Activated T-cell treated with anti-CD3 and anti-CD28 coated beads, Interleukin-2, amount 50 U/mL, for 4 hours (primary cell): ENCODE measurements at regions not wholly inside any gene's neighbourhood (a gene's known extent, or its start where the extent isn't known, plus 50 kb on each side); places are given as distances from the start of the nearest gene placed in this dataset.
"Not testable (repeated sequence)": the region's sequence is repeated elsewhere in the genome, so short reads cannot be mapped to it uniquely, and the experiment has no call there.

Experiments used
- ATAC-seq, 2 donors: fragments of 200-7000 bp; cut with Tn5 transposase; one replicate each; pipeline ENCODE4 v1.10.0; 2021
- DNase-seq: peaks from one replicate; pipeline ENCODE4 v3.0.0-alpha.2; 2020
- H3K27me3 Mint-ChIP-seq: one replicate; pipeline ENCODE4 v1.8.0; 2021; ENCODE audit warnings: low read depth, mixed read lengths
- H3K36me3 Mint-ChIP-seq: one replicate; pipeline ENCODE4 v1.8.0; 2022; ENCODE audit warnings: mixed read lengths; ENCODE audit not compliant: insufficient read depth
- H3K4me1 Mint-ChIP-seq: one replicate; pipeline ENCODE4 v1.8.0; 2021; ENCODE audit warnings: low read depth, mixed read lengths
- H3K4me3 Mint-ChIP-seq: one replicate; pipeline ENCODE4 v1.8.0; 2021; ENCODE audit warnings: mild to moderate bottlenecking, moderate library complexity, mixed read lengths
- H3K9me3 Mint-ChIP-seq: one replicate; pipeline ENCODE4 v1.8.0; 2021; ENCODE audit warnings: mixed read lengths

DNA sequence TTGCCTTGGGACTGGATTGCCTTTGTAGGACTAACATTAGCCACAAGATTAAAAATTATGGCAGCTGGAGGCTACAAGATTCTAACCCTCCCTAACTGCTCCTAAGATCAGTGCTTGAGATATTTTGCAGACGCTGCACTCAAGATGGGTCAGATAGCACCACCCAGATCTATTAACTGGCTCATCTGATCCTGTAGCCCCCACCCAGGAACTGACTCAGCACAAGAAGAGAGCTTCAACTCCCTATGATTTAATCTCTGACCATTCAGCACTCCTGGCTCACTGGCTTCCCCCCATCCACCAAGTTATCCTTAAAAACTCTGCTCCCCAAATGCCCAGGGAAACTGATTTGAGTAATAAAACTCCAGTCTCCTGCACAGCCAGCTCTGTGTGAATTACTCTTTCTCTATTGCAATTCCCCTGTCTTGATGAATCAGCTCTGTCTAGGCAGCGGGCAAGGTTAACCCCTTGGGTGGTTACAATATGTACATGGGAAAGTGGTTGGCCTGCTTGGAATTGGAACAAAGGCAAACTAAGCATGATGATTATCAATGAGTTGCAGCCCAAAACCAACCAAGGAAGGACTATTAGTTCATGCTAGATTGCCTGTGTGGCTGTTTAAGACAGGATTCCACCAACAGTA is 111.3 kb downstream of the OR2B2 start:
- DNase-seq = no peak
- H3K4me1 Mint-ChIP-seq = no peaks in the 10 kb centered on the region
- no peaks in the 10 kb centered on the region for H3K9me3 Mint-ChIP-seq
- H3K36me3 Mint-ChIP-seq = no peaks in the 10 kb centered on the region
- H3K4me3 Mint-ChIP-seq = no peak overlapping the region
- no peak for ATAC-seq
- peaks cover 3% of the 10 kb centered on the region for H3K27me3 Mint-ChIP-seq

GRCh38 chr6:27797960-27798359 is 114.2 kb downstream of the OR2B2 start:
- no peaks in the 10 kb centered on the region for H3K9me3 Mint-ChIP-seq
- no peaks in the 10 kb centered on the region for H3K36me3 Mint-ChIP-seq
- ATAC-seq (no peak), DNase-seq (no peak)
- peaks cover 3% of the 10 kb centered on the region for H3K4me1 Mint-ChIP-seq
- H3K27me3 Mint-ChIP-seq = no peaks in the 10 kb centered on the region
- H3K4me3 Mint-ChIP-seq = no peak overlapping the region

DNA sequence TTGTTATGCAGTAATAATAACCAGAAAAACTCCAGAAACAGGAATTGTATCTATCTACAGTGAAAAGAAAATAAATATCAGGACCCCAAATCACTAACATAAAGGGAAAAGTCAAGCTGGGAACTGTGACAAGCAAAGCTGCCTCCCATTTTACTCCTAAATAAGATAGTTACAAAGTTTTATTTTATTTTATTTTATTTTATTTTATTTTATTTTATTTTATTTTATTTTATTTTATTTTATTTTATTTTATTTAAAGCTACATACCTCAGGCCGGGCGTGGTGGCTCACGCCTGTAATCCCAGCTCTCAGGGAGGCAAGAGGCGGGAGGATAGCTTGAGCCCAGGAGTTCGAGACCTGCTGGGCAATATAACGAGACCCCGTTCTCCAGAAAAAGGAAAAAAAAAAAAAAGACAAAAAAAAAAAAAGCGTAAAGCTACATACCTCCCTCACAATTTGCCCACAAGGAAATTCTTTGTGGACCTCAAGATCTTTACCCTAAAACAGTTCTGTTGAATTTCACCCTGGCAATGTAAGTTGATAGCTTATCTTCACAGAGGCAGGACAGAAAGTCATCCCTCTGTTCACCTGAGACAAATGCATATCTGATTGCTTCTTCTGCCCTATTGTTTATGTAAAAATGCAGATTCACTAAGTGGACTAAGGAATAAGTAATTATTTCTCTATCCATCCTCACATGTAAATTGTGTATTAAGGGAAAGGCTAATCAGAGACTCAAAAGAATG is 115.3 kb downstream of the OR2B2 start:
- not testable (repeated sequence) for ATAC-seq, DNase-seq, H3K4me3 Mint-ChIP-seq, H3K9me3 Mint-ChIP-seq, H3K27me3 Mint-ChIP-seq, H3K36me3 Mint-ChIP-seq
- peaks cover 14% of the 10 kb centered on the region for H3K4me1 Mint-ChIP-seq

- H3K4me1 Mint-ChIP-seq = peaks cover 21% of the 10 kb centered on the region
- DNase-seq (no peak), ATAC-seq (peak; percentile 57 to 76)
- no peak overlapping the region for H3K4me3 Mint-ChIP-seq
- no peaks in the 10 kb centered on the region for H3K36me3 Mint-ChIP-seq
- no peaks in the 10 kb centered on the region for H3K9me3 Mint-ChIP-seq
- H3K27me3 Mint-ChIP-seq = peaks cover 6% of the 10 kb centered on the region
These were observed 116.3 kb downstream of the OR2B2 start for GRCh38 chr6:27795697-27796494.

GRCh38 chr6:27791182-27791943 is 120.8 kb downstream of the OR2B2 start:
- H3K4me1 Mint-ChIP-seq = peaks cover 21% of the 10 kb centered on the region
- peaks cover 15% of the 10 kb centered on the region for H3K27me3 Mint-ChIP-seq
- peak overlapping the region; percentile 77 for H3K4me3 Mint-ChIP-seq
- DNase-seq (no peak), ATAC-seq (peak in 1 of 2 donors; percentile 15)
- no peaks in the 10 kb centered on the region for H3K36me3 Mint-ChIP-seq
- H3K9me3 Mint-ChIP-seq = no peaks in the 10 kb centered on the region

- H3K9me3 Mint-ChIP-seq, ATAC-seq, DNase-seq, H3K36me3 Mint-ChIP-seq, H3K4me3 Mint-ChIP-seq: not testable (repeated sequence)
- H3K27me3 Mint-ChIP-seq = peaks cover 17% of the 10 kb centered on the region
- H3K4me1 Mint-ChIP-seq = peaks cover 21% of the 10 kb centered on the region
These were observed 123.8 kb downstream of the OR2B2 start for GRCh38 chr6:27788376-27788775.

- Mint-ChIP-seq H3K4me3 (no peak overlapping the region), H3K36me3 (no peaks in the 10 kb centered on the region), H3K4me1 (no peaks in the 10 kb centered on the region), H3K27me3 (peaks cover 13% of the 10 kb centered on the region), H3K9me3 (no peaks in the 10 kb centered on the region)
- DNase-seq = no peak
- ATAC-seq = no peak
These were observed 126.1 kb downstream of the OR2B2 start for GRCh38 chr6:27786048-27786447.

DNA sequence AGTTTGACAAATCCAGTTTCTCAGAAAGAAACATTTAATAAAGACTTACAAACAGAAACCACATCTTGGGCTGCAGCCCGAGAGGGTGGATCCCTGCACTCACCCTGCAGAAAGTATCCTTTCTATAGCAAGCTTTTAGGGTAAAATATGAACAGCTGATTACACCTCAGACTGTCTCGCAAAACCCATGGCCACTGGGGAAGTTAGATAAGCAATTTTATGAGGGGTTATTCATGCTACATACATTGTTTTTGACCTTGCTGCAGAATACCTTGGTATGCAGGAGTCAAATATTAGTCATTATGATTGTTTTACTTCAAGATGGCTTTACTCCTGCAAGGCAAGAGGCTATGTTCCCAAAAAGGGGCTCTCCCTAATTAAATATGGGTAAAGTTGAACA is 126.9 kb downstream of the OR2B2 start:
- no peaks in the 10 kb centered on the region for H3K36me3 Mint-ChIP-seq
- no peaks in the 10 kb centered on the region for H3K4me1 Mint-ChIP-seq
- no peaks in the 10 kb centered on the region for H3K9me3 Mint-ChIP-seq
- DNase-seq (no peak), ATAC-seq (no peak)
- H3K4me3 Mint-ChIP-seq = no peak overlapping the region
- peaks cover 13% of the 10 kb centered on the region for H3K27me3 Mint-ChIP-seq

DNA sequence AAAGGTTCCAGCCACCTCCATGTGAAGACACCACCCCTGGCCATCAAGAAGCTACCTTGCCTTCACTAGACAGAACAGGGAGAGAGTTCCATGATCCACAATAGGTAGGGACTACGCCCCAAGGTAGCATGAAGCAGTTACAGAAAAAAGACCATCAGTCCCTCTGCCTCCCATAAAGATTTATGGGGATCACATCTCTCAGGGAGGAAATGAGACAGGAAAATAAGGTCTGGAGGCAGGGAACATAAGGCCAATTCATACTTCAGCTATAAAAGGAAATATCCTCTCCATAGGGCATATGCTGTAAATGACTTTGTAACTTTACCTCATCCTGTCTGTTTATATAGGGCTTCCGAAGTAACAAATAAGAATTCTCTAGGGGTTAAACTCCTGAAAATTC is 129.4 kb downstream of the OR2B2 start:
- Mint-ChIP-seq H3K27me3 (peaks cover 9% of the 10 kb centered on the region), H3K36me3 (no peaks in the 10 kb centered on the region), H3K9me3 (no peaks in the 10 kb centered on the region), H3K4me3 (no peak overlapping the region), H3K4me1 (no peaks in the 10 kb centered on the region)
- no peak for DNase-seq
- no peak for ATAC-seq

DNA sequence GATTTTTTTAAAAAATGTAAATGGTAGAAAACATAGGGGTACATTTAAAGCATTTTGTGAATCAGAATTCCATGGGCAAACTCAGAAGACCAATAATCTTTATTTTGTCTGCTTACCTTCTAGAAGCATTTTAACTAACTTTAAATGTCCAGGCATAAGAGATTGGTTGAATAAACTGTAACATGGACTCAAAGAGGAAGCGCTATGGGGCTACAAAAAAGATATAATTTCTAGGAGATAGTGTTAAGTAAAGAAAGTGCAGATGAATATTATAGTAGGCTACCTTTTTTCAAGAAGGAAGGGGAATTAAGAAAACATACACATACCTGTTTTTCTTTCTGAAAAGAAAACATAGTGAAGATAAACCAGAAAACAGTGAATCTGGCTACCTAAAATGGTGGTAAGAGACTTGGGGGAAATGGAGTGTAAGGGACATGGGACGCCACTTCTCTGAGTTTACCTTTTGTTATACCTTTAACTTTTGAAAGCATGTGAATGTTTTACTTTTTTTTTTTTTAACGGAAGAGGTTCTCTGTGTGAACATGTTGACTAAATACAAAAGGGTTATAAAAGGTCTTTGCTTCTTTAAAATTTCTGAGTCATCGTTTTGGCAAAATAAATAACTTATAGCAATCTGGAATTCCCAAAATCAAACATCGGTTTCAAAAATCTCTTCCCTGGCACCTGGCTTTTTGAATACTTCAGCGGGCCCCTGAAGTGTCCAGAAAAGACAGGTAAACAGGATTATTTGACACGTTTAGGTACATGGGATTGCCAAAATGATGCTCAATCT is 133.4 kb downstream of the OR2B2 start:
- H3K27me3 Mint-ChIP-seq = peaks cover 21% of the 10 kb centered on the region
- no peak overlapping the region for H3K4me3 Mint-ChIP-seq
- no peaks in the 10 kb centered on the region for H3K36me3 Mint-ChIP-seq
- H3K4me1 Mint-ChIP-seq = no peaks in the 10 kb centered on the region
- ATAC-seq (no peak), DNase-seq (no peak)
- no peaks in the 10 kb centered on the region for H3K9me3 Mint-ChIP-seq

DNA sequence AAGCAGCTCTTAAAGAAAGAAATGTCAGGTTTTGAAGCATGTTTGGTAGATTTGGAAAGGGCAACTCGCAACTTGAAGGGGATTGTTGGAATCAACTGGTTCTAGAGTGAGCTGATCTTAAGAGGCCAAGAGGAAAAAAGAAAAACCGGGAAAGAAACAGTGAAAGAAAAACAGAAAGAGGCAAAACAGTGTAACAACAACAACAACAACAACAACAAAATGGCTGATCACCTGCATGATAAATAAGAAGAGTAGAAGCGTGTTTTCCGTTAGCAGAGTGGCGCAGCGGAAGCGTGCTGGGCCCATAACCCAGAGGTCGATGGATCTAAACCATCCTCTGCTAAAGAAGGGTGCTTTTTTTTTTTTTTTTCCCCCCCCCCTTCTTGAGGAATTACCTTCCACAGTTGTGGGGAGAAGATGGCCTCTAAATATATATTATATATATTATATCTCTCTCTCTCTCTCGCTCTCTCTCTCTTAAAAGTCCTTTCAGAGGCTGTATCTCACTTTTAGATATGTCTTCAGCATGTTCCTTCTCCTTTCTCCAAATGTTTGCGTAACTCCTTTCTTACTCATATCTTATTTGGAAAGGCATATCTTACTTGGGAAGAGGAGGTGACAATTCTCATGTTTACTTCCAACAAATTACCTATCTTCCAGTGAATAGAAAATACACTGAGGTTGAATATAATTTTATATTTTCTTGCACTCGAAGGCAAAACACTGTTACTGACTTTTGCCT is 134.4 kb downstream of the OR2B2 start:
- no peak for DNase-seq
- no peak for ATAC-seq
- Mint-ChIP-seq H3K36me3 (no peaks in the 10 kb centered on the region), H3K4me3 (no peak overlapping the region), H3K9me3 (no peaks in the 10 kb centered on the region), H3K27me3 (peaks cover 21% of the 10 kb centered on the region), H3K4me1 (peaks cover 2% of the 10 kb centered on the region)

DNA sequence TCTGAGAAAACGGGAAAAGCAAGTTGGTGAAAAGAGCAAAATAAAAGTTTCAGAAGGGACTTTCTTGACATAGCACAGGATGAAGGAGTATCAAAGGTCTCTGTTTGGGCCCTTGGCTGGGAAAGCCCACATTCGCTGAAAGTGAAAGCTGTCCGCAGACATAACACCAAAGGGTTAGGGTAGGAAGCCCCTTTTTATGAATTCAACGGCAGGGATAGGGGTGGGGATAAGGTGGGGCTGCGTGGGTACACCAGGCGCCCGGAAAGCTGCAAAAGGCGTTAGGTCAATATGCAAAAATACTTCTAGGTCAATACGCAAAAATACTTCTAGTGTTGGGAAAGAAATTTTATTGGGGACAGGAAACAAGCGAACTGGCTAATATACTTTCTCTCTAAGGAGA is 135.1 kb downstream of the OR2B2 start:
- no peak overlapping the region for H3K4me3 Mint-ChIP-seq
- DNase-seq (no peak), ATAC-seq (no peak)
- peaks cover 19% of the 10 kb centered on the region for H3K27me3 Mint-ChIP-seq
- no peaks in the 10 kb centered on the region for H3K36me3 Mint-ChIP-seq
- H3K9me3 Mint-ChIP-seq = no peaks in the 10 kb centered on the region
- peaks cover 7% of the 10 kb centered on the region for H3K4me1 Mint-ChIP-seq

- DNase-seq = no peak
- Mint-ChIP-seq H3K9me3 (no peaks in the 10 kb centered on the region), H3K27me3 (peaks cover 19% of the 10 kb centered on the region), H3K4me3 (no peak overlapping the region), H3K36me3 (no peaks in the 10 kb centered on the region), H3K4me1 (peaks cover 10% of the 10 kb centered on the region)
- ATAC-seq = no peak
These were observed 135.7 kb downstream of the OR2B2 start for GRCh38 chr6:27776504-27776903.
